Choroid plexus epithelial cell (primary cell): ENCODE measurements at regions not wholly inside any gene's neighbourhood (a gene's known extent, or its start where the extent isn't known, plus 50 kb on each side); places are given as distances from the start of the nearest gene placed in this dataset.

Experiments used
- DNase-seq: peaks from one replicate; pipeline ENCODE4 v3.0.0-alpha.2; 2010; ENCODE audit warnings: low read depth
- H3K4me3 ChIP-seq: 2 replicates; pipeline ENCODE4 v1.5.1; 2011; ENCODE audit warnings: low read depth, mild to moderate bottlenecking, control low read depth, low read length, moderate library complexity
- CTCF ChIP-seq: conservative IDR thresholded peaks from 2 replicates; pipeline ENCODE4 v1.5.1; 2011; ENCODE audit warnings: low read depth, mild to moderate bottlenecking, control low read depth, inconsistent platforms, low read length, moderate library complexity

- no peak for TF ChIP-seq CTCF
- no peak for DNase-seq
- H3K4me3 ChIP-seq, result no peak overlapping the region
Measured at GRCh38 chr10:129279446-129280154, 187.4 kb upstream of the MGMT start.

- no peak for DNase-seq
- no peak for TF ChIP-seq CTCF
Measured at GRCh38 chr10:129280155-129280502, 186.9 kb upstream of the MGMT start.

GRCh38 chr10:129280908-129281586 is 186.0 kb upstream of the MGMT start:
- no peak for DNase-seq
- TF ChIP-seq CTCF, result no peak
- H3K4me3 ChIP-seq, result no peak overlapping the region

More at GRCh38 chr10:129280155-129280502, 186.9 kb upstream of the MGMT start:
- H3K4me3 ChIP-seq, result no peak overlapping the region

GRCh38 chr10:129285459-129285858 is 181.6 kb upstream of the MGMT start:
- DNase-seq, result no peak
- TF ChIP-seq CTCF, result no peak
- no peak overlapping the region for H3K4me3 ChIP-seq

GRCh38 chr10:129288999-129289584 is 177.9 kb upstream of the MGMT start:
- TF ChIP-seq CTCF, result no peak
- DNase-seq, result no peak

GRCh38 chr10:129293991-129294700 is 172.9 kb upstream of the MGMT start:
- no peak for DNase-seq
- no peak for TF ChIP-seq CTCF
- no peak overlapping the region for H3K4me3 ChIP-seq

More at GRCh38 chr10:129288999-129289584, 177.9 kb upstream of the MGMT start:
- no peak overlapping the region for H3K4me3 ChIP-seq
